ENCODE measurements at regions not wholly inside any gene's neighbourhood (a gene's known extent, or its start where the extent isn't known, plus 50 kb on each side); places are given as distances from the start of the nearest gene placed in this dataset.

DNA sequence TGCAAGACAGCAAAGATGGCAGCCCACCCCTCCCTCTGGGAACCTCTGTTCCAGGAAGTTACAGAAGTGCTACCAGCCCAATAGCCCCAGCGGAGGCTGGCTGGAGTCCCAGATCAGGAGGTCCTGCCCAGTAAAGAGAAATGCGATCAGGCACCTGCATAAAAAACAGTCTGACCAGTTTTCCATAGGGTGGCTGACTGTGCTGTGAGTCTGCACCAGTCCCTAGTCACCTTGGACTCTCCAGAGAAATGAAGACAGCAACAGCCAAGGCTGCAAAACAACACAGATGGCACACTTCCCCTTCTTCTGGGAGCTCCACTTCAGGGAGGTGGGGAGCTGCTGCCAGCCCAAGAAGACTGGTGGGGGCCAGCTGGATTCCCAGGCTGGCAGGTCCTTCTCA is 265.5 kb upstream of the PCSK5 start:
- DNase-seq = no peak

DNA sequence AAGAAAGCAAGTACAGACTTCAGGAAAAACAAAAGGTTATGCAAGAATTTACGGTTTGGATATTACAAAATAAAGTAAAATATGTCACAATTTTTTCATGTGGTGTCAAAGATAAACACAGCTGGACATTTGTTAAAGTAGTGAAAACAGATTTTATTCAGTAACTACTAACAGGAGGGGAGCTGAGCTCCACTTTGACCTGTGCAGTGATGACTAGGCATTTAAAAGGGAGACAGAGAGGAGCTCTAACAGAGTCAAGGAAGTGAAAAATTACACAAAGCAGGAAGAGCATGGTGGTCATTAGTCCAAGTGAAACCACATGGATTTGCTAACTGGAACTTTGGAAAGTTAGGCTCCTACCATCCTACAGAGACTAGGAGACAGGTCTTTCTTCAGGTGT is 263.6 kb upstream of the PCSK5 start:
- no peak for DNase-seq

GRCh38 chr9:75628952-75629351 is 261.5 kb upstream of the PCSK5 start:
- DNase-seq = no peak

GRCh38 chr9:75633451-75634057 is 256.9 kb upstream of the PCSK5 start:
- no peak for DNase-seq

GRCh38 chr9:75636427-75637045 is 253.9 kb upstream of the PCSK5 start:
- DNase-seq = no peak

- no peak for DNase-seq
These were observed 250.4 kb upstream of the PCSK5 start for GRCh38 chr9:75639971-75640610.

DNA sequence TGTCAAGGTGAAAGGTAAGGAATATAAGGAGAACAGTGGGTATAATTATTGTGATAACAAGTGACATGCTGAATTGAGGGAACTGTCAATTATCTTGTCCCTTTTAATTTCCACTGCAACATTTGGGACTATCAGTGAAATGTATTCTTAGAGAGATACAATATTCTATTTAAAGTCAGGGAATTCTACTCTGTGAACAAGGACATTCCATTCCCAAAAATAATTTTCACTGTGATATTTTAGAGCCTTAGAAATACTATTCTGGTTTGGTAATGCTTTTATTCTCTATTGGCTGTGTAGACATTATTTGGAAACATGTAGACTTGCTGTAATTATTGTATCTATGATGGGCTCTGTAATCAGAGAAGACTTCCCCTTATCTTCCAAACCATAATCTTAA is 248.0 kb upstream of the PCSK5 start:
- DNase-seq = no peak

DNA sequence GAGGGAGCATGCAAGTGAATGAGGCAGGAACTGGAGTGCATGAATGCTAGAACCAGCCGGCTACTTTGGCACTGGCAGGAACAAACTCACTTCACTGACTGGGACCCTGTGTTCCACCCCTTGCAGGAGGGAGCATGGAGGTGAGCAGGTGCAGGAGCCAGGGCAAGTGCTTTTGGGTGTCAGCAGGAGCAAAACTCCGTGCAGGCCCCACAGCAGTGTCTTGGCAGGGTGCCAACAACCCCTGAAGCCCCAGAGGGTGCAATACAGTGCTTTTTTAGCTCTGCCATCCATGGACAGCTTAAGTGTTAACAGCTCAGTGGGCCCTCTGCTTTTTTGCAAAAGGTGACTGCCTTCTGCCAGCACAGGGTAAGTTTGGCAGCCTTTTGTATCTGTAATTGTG is 245.8 kb upstream of the PCSK5 start:
- DNase-seq = no peak

- DNase-seq = no peak
These were observed 242.4 kb upstream of the PCSK5 start for GRCh38 chr9:75648034-75648433.

DNA sequence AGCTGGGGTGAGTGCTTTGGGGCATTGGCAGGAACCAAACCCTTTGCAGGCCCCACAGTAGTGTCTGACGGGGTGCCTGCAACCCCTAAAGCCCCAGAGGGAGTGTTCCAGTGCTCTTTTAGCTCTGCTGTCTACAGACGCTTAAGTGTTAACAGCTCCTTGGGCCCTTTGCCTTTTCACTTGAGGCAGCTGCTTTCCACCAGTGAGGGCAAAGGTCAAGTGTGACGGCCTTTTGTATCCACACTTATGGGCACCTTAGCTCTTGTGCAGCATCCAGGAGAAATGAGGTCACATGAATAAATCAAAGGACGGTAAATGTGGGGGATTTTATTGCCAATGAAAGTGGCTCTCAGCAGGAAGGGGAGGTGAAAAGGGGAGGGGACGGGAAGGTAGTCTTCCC is 241.4 kb upstream of the PCSK5 start:
- DNase-seq = no peak

GRCh38 chr9:75651709-75652108 is 238.8 kb upstream of the PCSK5 start:
- no peak for DNase-seq

DNA sequence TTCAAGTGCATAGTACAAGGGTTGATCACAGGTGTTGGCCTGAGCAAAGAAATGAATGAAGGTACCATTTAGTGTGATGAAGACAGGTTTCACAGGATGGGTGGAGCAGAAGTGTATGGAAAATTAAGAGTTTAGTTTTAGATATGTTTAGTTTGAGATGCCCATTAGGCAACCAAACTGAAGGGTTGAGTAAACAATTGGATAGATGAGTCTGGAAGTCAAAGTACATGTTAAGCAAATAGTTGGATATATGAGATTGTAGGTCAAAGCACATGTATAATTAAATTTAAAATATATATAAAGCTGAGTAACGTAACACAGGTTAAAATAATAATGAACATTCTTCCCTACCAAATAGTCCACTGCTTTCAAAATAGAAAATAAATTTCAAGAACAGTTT is 237.1 kb upstream of the PCSK5 start:
- no peak for DNase-seq

DNA sequence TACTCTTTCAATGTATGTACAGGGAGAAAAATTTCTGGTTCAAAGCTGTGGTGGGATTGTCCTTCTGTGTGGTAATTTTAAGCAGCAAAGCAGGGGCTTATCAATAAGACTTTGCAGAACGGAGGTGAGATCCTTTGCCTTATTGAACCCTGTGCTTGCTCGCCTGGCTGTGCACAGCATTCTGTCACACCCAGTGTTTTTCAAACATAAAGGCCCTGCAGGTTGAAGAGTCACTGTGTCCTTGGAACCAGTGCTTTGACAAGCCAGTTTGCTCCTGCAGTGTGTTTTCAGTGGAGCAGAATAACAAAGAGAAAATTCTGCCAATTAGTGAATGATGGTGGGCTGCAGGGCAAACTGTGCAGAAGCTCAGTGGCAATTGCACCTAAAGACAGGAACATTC is 236.7 kb upstream of the PCSK5 start:
- DNase-seq = no peak

- DNase-seq = no peak
These were observed 233.5 kb upstream of the PCSK5 start for GRCh38 chr9:75657015-75657414.

DNA sequence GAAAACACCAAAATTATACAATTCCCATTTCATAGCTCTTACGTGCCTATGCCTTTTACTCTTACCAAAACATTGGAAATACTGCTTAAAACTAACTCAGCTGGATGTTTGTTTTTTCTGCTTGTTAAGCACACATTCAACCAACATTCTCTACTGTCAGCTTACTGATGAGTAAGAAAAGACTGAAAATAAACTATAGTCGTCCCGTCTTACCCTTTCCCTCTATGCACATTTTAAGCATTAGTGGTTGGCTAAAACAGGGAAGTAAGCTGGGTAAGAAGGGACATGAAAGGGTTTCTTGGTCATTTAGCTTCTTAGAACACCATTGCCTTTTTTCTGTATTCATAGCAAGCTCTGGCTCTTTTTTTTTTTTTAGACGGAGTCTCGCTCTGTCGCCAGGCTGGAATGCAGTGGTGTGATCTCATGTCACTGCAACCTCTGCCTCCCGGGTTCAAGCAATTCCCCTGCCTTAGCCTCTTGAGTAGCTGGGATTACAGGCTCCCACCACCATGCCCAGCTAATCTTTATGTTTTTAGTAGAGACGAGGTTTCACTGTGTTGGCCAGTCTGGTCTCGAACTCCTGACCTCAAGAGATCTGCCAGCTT is 232.1 kb upstream of the PCSK5 start:
- no peak for DNase-seq

- DNase-seq = no peak
These were observed 225.9 kb upstream of the PCSK5 start for GRCh38 chr9:75664597-75664996.

- no peak for DNase-seq
These were observed 223.5 kb upstream of the PCSK5 start for GRCh38 chr9:75666856-75667554.

DNA sequence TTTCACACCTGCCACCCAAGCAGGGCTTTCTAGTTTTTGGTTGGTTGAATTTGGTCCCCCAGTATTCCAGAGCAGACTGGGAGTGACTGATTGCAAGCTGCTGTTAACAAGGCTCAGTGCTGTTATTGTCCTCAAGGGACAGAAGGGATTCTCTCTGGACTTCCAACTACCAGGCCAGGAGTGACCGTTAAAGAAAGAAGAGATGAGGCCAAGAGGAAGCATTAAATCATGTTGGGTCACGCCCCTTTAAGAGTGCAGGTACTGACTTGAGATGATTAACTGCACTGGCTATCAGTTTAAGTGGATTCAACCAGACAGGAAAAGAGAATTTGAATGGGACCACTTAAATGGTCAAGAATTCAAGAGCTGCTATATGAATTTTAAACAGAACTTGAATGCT is 220.8 kb upstream of the PCSK5 start:
- peak; percentile 34 to 37 for DNase-seq

GRCh38 chr9:75671354-75671753 is 219.1 kb upstream of the PCSK5 start:
- no peak for DNase-seq

DNA sequence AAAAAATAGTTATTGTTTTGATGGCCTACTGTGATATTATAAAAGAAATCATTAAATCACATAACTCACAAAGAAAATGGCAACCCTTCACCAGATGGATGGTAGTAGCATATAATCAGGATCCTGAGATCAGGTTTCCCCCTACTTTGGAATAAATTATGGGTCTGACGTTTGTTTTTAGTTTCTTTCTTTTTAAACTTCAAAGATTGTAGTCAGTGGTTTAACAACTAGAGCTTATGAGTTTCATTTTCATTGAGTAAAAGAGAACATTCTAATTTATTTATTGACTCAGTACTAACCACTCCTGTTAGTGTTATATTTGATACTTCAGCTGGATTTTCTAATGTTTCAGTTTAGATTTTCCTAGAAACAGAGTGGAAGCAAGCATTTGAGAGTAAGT is 218.0 kb upstream of the PCSK5 start:
- no peak for DNase-seq

DNA sequence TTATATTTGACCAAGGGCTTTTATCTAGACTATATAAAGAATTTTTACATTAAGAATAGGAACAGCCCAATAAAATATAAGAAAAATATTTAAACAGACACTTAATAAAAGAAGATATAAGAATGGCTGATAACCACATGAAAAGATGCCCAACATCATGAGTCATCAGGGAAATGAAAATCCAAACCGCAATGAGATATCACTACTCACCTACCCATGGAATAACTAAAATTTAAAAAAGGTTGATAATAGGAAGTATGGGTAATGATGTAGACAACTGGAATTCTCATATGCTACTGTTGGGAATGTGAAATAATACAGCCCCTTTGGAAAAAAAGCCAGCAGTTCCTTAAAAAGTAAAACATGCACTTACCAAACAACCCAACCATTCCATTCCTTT is 206.9 kb upstream of the PCSK5 start:
- no peak for DNase-seq

- no peak for DNase-seq
These were observed 205.4 kb upstream of the PCSK5 start for GRCh38 chr9:75685062-75685461.

DNA sequence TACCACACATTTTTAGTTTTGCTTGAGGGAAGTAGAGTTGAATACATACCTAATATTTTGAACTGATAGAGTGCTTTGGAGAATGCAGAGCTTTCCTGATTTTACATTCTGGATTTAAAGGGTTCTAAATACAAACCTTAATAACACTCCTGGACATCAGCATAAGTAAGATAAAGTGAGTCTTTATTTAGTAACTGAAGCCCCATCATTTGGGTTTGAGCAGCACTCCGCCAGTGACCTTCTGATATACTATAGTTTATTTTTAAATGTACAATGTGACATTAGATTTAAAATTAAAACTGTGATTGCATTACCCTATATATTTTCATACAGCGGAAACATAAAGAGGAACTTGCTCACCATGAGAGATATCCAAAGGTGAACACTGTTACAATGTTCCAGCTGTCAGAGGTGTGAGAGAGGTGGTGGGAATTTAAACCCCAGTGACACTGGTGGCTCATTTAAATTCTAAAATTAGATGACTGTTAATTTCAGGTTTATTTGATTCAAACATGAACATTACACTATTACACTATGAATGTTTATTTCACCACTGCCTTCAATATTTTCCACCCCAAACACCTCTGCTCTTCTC is 203.0 kb upstream of the PCSK5 start:
- no peak for DNase-seq

All from NCI-H187 (cell line).